IMR-90 (cell line): ENCODE measurements at regions not wholly inside any gene's neighbourhood (a gene's known extent, or its start where the extent isn't known, plus 50 kb on each side); places are given as distances from the start of the nearest gene placed in this dataset.

ENCODE experiments used
- ATAC-seq: fragments of 200-7000 bp; cut with Tn5 transposase; 2 replicates; pipeline ENCODE4 v1.9.1; 2020; ENCODE audit warnings: low read depth, mild to moderate bottlenecking, moderate library complexity
- BruUV-seq: library from RNA; stranded (reverse); fragments of 400-500 nt; replicated peaks from 2 replicates; lab custom pipeline; 2021; lab: Mats Ljungman, UMichigan
- CTCF ChIA-PET: fragments of 300-600 bp; formaldehyde crosslinking; extraction: SDS; loops from one replicate; lab custom pipeline; 2021; ENCODE audit warnings: antibody characterized with exemption; lab: Yijun Ruan, JAX
- POLR2A ChIA-PET: fragments of 300-600 bp; sonication (Branson Sonifier 250); formaldehyde crosslinking; loops from one replicate; lab custom pipeline; 2022; ENCODE audit warnings: antibody characterized with exemption; ENCODE audit not compliant: unreplicated experiment; lab: Charles Lee
- DNase-seq: peaks from one replicate; pipeline ENCODE4 v3.0.0; 2013
- H2AFZ ChIP-seq: replicated peaks from 2 replicates; pipeline ENCODE3; 2013; ENCODE audit warnings: low read length, mild to moderate bottlenecking; ENCODE audit not compliant: poor library complexity
- H2AK5ac ChIP-seq: 2 replicates; pipeline ENCODE4 v1.6.1; 2013; ENCODE audit warnings: low read depth, low read length, inconsistent platforms
- H2AK9ac ChIP-seq: replicated peaks from 2 replicates; pipeline ENCODE3; 2013; ENCODE audit warnings: mild to moderate bottlenecking, low read depth, low read length, moderate library complexity; ENCODE audit not compliant: poor library complexity
- H2BK120ac ChIP-seq: 2 replicates; pipeline ENCODE4 v1.6.1; 2013; ENCODE audit warnings: low read depth, low read length, inconsistent platforms
- H2BK15ac ChIP-seq: 3 replicates; pipeline ENCODE4 v1.6.1; 2013; ENCODE audit warnings: low read depth, low read length, inconsistent platforms
- H2BK20ac ChIP-seq: 2 replicates; pipeline ENCODE4 v1.6.1; 2013; ENCODE audit warnings: low read depth, mild to moderate bottlenecking, inconsistent platforms, low read length, moderate library complexity
- H2BK5ac ChIP-seq: 2 replicates; pipeline ENCODE4 v1.6.1; 2013; ENCODE audit warnings: mild to moderate bottlenecking, low read depth, low read length, inconsistent platforms; ENCODE audit not compliant: poor library complexity, severe bottlenecking
- H3K14ac ChIP-seq: replicated peaks from 2 replicates; pipeline ENCODE4 v1.6.1; 2013; ENCODE audit warnings: low read depth, low read length, inconsistent platforms
- H3K18ac ChIP-seq: 2 replicates; pipeline ENCODE4 v1.6.1; 2013; ENCODE audit warnings: low read depth, low read length, control low read depth
- H3K23ac ChIP-seq: 2 replicates; pipeline ENCODE4 v1.6.1; 2013; ENCODE audit warnings: low read depth, low read length, inconsistent platforms
- H3K27ac ChIP-seq: 2 replicates; pipeline ENCODE4 v1.5.1; 2013; ENCODE audit warnings: mild to moderate bottlenecking, control low read depth, low read length; ENCODE audit not compliant: insufficient read depth
- H3K27me3 ChIP-seq: 2 replicates; pipeline ENCODE4 v1.6.1; 2013; ENCODE audit warnings: low read length; ENCODE audit not compliant: control insufficient read depth, insufficient read depth
- H3K36me3 ChIP-seq: 2 replicates; pipeline ENCODE4 v1.6.1; 2013; ENCODE audit warnings: low read length, mixed read lengths; ENCODE audit not compliant: control insufficient read depth, insufficient read depth
- H3K4ac ChIP-seq: 2 replicates; pipeline ENCODE4 v1.6.1; 2013; ENCODE audit warnings: low read depth, low read length, inconsistent platforms
- H3K4me1 ChIP-seq: 2 replicates; pipeline ENCODE4 v1.6.1; 2013; ENCODE audit warnings: low read length, mixed read lengths; ENCODE audit not compliant: control insufficient read depth, insufficient read depth
- H3K4me2 ChIP-seq: 2 replicates; pipeline ENCODE4 v1.6.1; 2013; ENCODE audit warnings: low read depth, mild to moderate bottlenecking, control low read depth, low read length, moderate library complexity
- H3K4me3 ChIP-seq: 2 replicates; pipeline ENCODE4 v1.5.1; 2013; ENCODE audit warnings: low read depth, mild to moderate bottlenecking, control low read depth, low read length, moderate library complexity; ENCODE audit not compliant: insufficient read depth
- H3K56ac ChIP-seq: 2 replicates; pipeline ENCODE4 v1.6.1; 2013; ENCODE audit warnings: low read length, inconsistent platforms; ENCODE audit not compliant: insufficient read depth; ENCODE audit errors: extremely low read depth
- H3K79me1 ChIP-seq, 2 experiments: 2 replicates each; pipeline ENCODE4 v1.6.1; 2013; ENCODE audit warnings: low read length in 2 of 2, inconsistent platforms in 1 of 2, low read depth in 1 of 2
- H3K9ac ChIP-seq: 2 replicates; pipeline ENCODE4 v1.6.1; 2013; ENCODE audit warnings: low read depth, low read length, control low read depth
- H3K9me1 ChIP-seq: 2 replicates; pipeline ENCODE4 v1.6.1; 2013; ENCODE audit warnings: low read length, inconsistent platforms; ENCODE audit not compliant: insufficient read depth
- H3K9me3 ChIP-seq: 2 replicates; pipeline ENCODE4 v1.6.1; 2013; ENCODE audit warnings: low read length; ENCODE audit not compliant: control insufficient read depth, insufficient read depth
- H4K20me1 ChIP-seq: 2 replicates; pipeline ENCODE4 v1.6.1; 2013; ENCODE audit warnings: low read length, inconsistent platforms; ENCODE audit not compliant: insufficient read depth
- H4K5ac ChIP-seq: 2 replicates; pipeline ENCODE4 v1.6.1; 2013; ENCODE audit warnings: mild to moderate bottlenecking, low read depth, low read length, control low read depth
- H4K8ac ChIP-seq, 2 experiments: 2 replicates each; pipeline ENCODE4 v1.6.1; 2013; ENCODE audit warnings: low read depth in 2 of 2, low read length in 2 of 2, control low read depth in 1 of 2, inconsistent platforms in 1 of 2
- H4K91ac ChIP-seq: 2 replicates; pipeline ENCODE4 v1.6.1; 2013; ENCODE audit warnings: low read depth, low read length, inconsistent platforms; ENCODE audit not compliant: insufficient read depth
- CHD1 ChIP-seq: IDR thresholded peaks from 2 replicates; pipeline ENCODE4 v1.6.1; 2012; ENCODE audit warnings: low read depth, low read length, improper control_type of control experiment
- FOS ChIP-seq: fragments of 150-350 bp; IDR thresholded peaks from 2 replicates; pipeline ENCODE4 v1.6.1; 2016; ENCODE audit warnings: low read depth, low read length
- MAFK ChIP-seq: IDR thresholded peaks from 2 replicates; pipeline ENCODE4 v1.6.1; 2012; ENCODE audit warnings: low read depth, low read length, improper control_type of control experiment
- MAZ ChIP-seq: IDR thresholded peaks from 2 replicates; pipeline ENCODE4 v1.6.1; 2012; ENCODE audit warnings: low read depth, mild to moderate bottlenecking, low read length, improper control_type of control experiment, moderate library complexity, borderline replicate concordance
- MXI1 ChIP-seq: IDR thresholded peaks from 2 replicates; pipeline ENCODE4 v1.6.1; 2012; ENCODE audit warnings: low read depth, mild to moderate bottlenecking, low read length, moderate library complexity, borderline replicate concordance
- NFE2L2 ChIP-seq: fragments of 150-350 bp; IDR thresholded peaks from 2 replicates; pipeline ENCODE4 v1.6.1; 2016; ENCODE audit warnings: low read depth, mild to moderate bottlenecking, low read length
- POLR2A ChIP-seq: IDR thresholded peaks from 2 replicates; pipeline ENCODE4 v1.6.1; 2012; ENCODE audit warnings: mild to moderate bottlenecking, low read depth, low read length
- RAD21 ChIP-seq: IDR thresholded peaks from 2 replicates; pipeline ENCODE4 v1.6.1; 2012; ENCODE audit warnings: low read length, improper control_type of control experiment
- RCOR1 ChIP-seq: IDR thresholded peaks from 2 replicates; pipeline ENCODE4 v1.6.1; 2012; ENCODE audit warnings: mild to moderate bottlenecking, low read length, improper control_type of control experiment; ENCODE audit not compliant: insufficient replicate concordance
- WGBS, 2 experiments: methylation state at CpG; one replicate each; pipeline versions ENCODE4 v1.1.5 to v1.1.7; 2013; ENCODE audit warnings: missing lambda C conversion rate in 2 of 2; ENCODE audit not compliant: insufficient read length in 1 of 2; ENCODE audit errors: extremely low coverage in 2 of 2; 5-methylcytosine and 5-hydroxymethylcytosine counted together
- dilution Hi-C: fragments of 300-500 bp; cut with HindIII; formaldehyde crosslinking; loops from one replicate; pipeline ENCODE4 v1.14.3; 2018; ENCODE audit warnings: low sequenced_read_pairs; ENCODE audit not compliant: unreplicated experiment
- in situ Hi-C: fragments of 300-500 bp; cut with MboI; formaldehyde crosslinking; loops from 3 replicates; pipeline ENCODE4 v1.14.3; 2019; ENCODE audit warnings: low sequenced_read_pairs, inconsistent platforms, mixed read lengths
- intact Hi-C: fragments of 100-400 bp; cut with micrococcal nuclease; formaldehyde crosslinking; loops from 2 replicates; pipeline ENCODE4 v1.10.0; 2022
- TF ChIP-seq, protein P1 (sequence below): conservative IDR thresholded peaks from 2 replicates; pipeline ENCODE4 v1.5.1; 2012; ENCODE audit warnings: mild to moderate bottlenecking, low read depth, low read length, improper control_type of control experiment
- TF ChIP-seq, protein P2 (sequence below): fragments of 150-350 bp; IDR thresholded peaks from 2 replicates; pipeline ENCODE4 v1.6.1; 2016; ENCODE audit warnings: low read depth, mild to moderate bottlenecking, low read length, moderate library complexity, borderline replicate concordance

DNA sequence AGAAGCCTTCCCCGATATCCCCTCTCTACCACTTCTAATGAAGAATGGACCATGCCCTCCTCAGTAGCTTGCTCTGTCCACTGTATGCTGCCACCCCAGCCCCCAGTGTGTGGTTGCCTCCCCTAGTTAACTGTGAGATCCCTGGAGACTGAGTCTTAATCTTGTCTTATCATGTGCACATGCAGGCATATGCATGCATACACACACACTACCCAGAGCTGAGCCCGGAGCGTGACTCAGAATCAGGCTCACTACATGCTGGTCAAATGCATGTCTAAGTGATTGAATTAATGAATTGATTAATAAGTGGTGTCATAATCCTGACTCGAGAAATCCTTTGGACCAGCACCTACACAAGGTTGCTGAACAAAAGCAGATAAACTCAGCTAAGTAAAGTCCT is 99.4 kb downstream of the CCT6B start:
- H3K27ac ChIP-seq, result no peak overlapping the region
- no peaks in the 10 kb centered on the region for H3K36me3 ChIP-seq
- no peak for DNase-seq
- H4K20me1 ChIP-seq, result no peaks in the 10 kb centered on the region
- H2AFZ ChIP-seq, result no peak overlapping the region
- H3K4me2 ChIP-seq, result no peak overlapping the region
- H4K91ac ChIP-seq, result no peak overlapping the region
- in situ Hi-C loops, result no loop called here
- no TSS peak for BruUV-seq
- no peak overlapping the region for H3K4ac ChIP-seq
- H2AK5ac ChIP-seq, result no peak overlapping the region
- no peak overlapping the region for H3K18ac ChIP-seq
- no peak overlapping the region for H3K9ac ChIP-seq
- no peak overlapping the region for H4K8ac ChIP-seq
- dilution Hi-C loops, result no loop called here
- no peak overlapping the region for H2AK9ac ChIP-seq
- H2BK5ac ChIP-seq, result no peak overlapping the region
- H3K14ac ChIP-seq, result no peak overlapping the region
- no peaks in the 10 kb centered on the region; the same call in 1 of the 2 replicates for H3K27me3 ChIP-seq
- H3K79me1 ChIP-seq, result no peaks in the 10 kb centered on the region
- H2BK120ac ChIP-seq, result no peak overlapping the region
- intact Hi-C loops, result no loop called here
- no peaks in the 10 kb centered on the region for H3K9me1 ChIP-seq
- no peak overlapping the region for H4K5ac ChIP-seq
- ATAC-seq, result no peak
- CTCF ChIA-PET, result no interaction called here
- H3K56ac ChIP-seq, result no peak overlapping the region
- H3K9me3 ChIP-seq, result no peaks in the 10 kb centered on the region
- WGBS, 2 experiments, result 100% methylated on average over 1 of the region's 4 CpGs; no CpG with 5 or more reads in 1 of the 2 experiments
- no peak overlapping the region for H3K23ac ChIP-seq
- H3K4me3 ChIP-seq, result no peak overlapping the region
- no peak for TF ChIP-seq MAZ
- TF ChIP-seq MXI1, result no peak
- TF ChIP-seq POLR2A, result no peak
- TF ChIP-seq RAD21, result no peak
- no peak for TF ChIP-seq CHD1
- no peak for TF ChIP-seq FOS
- TF ChIP-seq, protein P1, sequence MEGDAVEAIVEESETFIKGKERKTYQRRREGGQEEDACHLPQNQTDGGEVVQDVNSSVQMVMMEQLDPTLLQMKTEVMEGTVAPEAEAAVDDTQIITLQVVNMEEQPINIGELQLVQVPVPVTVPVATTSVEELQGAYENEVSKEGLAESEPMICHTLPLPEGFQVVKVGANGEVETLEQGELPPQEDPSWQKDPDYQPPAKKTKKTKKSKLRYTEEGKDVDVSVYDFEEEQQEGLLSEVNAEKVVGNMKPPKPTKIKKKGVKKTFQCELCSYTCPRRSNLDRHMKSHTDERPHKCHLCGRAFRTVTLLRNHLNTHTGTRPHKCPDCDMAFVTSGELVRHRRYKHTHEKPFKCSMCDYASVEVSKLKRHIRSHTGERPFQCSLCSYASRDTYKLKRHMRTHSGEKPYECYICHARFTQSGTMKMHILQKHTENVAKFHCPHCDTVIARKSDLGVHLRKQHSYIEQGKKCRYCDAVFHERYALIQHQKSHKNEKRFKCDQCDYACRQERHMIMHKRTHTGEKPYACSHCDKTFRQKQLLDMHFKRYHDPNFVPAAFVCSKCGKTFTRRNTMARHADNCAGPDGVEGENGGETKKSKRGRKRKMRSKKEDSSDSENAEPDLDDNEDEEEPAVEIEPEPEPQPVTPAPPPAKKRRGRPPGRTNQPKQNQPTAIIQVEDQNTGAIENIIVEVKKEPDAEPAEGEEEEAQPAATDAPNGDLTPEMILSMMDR, result no peak
- TF ChIP-seq RCOR1, result no peak
- no peak for TF ChIP-seq MAFK
- no peak for TF ChIP-seq NFE2L2
- TF ChIP-seq, protein P2, sequence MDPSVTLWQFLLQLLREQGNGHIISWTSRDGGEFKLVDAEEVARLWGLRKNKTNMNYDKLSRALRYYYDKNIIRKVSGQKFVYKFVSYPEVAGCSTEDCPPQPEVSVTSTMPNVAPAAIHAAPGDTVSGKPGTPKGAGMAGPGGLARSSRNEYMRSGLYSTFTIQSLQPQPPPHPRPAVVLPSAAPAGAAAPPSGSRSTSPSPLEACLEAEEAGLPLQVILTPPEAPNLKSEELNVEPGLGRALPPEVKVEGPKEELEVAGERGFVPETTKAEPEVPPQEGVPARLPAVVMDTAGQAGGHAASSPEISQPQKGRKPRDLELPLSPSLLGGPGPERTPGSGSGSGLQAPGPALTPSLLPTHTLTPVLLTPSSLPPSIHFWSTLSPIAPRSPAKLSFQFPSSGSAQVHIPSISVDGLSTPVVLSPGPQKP, result no peak
- no peak overlapping the region for H2BK20ac ChIP-seq
- no peak overlapping the region for H2BK15ac ChIP-seq
- no peaks in the 10 kb centered on the region for H3K4me1 ChIP-seq
- POLR2A ChIA-PET, result no interaction called here
